ENCODE measurements at regions not wholly inside any gene's neighbourhood (a gene's known extent, or its start where the extent isn't known, plus 50 kb on each side); places are given as distances from the start of the nearest gene placed in this dataset.
"Not testable (repeated sequence)": the region's sequence is repeated elsewhere in the genome, so short reads cannot be mapped to it uniquely, and the experiment has no call there.

GRCh38 chrX:150227873-150228410 is 135.2 kb upstream of the MAMLD1 start:
- Histone ChIP-seq H3K4me3 (no peak overlapping the region), H3K27ac (no peak overlapping the region), H3K36me3 (no peaks in the 10 kb centered on the region), H3K27me3 (replicated peaks in 1 of 7) (peaks cover 0 to 8% (median 0%) of the 10 kb centered on the region in 7 donors), H3K9me3 (no peaks in the 10 kb centered on the region), H3K4me1 (no peaks in the 10 kb centered on the region)
- no peak for TF ChIP-seq POLR2AphosphoS5 (IDR thresholded peaks at IDR 0.05)
- TF ChIP-seq CTCF (IDR thresholded peaks at IDR 0.05 in 8 of 11, conservative IDR thresholded peaks at IDR 0.05 in 3 of 11): no peak
- TF ChIP-seq POLR2A (IDR thresholded peaks at IDR 0.05): no peak
- WGBS, 5 donors: 77 to 96% (median 91%) methylated on average over 4 to 7 of the region's 7 CpGs
- peak; percentile 15 for DNase-seq
- intact Hi-C loops (cut with DNase I; ENCODE audit: low total_unique reads): no loop called here

DNA sequence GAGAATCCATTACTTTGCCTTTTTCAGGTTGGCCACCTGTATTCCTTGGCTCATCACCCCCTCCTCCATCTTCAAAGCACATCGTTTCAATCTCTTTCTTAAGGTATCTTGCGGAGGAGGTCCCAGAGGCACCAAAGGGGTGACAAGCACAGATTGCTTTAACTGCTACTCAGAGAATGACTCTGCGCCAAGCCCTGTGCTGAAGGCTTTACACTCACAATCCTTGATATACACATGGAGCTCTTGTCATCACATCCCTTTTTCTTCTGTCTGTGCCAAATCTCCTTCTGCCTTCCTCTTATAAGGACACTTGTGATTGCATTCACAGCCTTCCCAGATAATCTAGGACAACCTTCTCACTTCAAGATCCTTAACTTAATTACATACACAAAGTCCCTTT is 134.7 kb upstream of the MAMLD1 start:
- peak; percentile 19 for DNase-seq
- WGBS, 5 donors: 82 to 94% (median 87%) methylated on average over 3 of the region's 3 CpGs
- Histone ChIP-seq H3K9me3 (no peaks in the 10 kb centered on the region), H3K27me3 (replicated peaks in 1 of 7) (peaks cover 0 to 8% (median 0%) of the 10 kb centered on the region in 7 donors), H3K4me1 (no peaks in the 10 kb centered on the region), H3K4me3 (no peak overlapping the region), H3K27ac (no peak overlapping the region), H3K36me3 (no peaks in the 10 kb centered on the region)
- intact Hi-C loops (cut with DNase I; ENCODE audit: low total_unique reads): no loop called here
- TF ChIP-seq POLR2AphosphoS5 (IDR thresholded peaks at IDR 0.05): no peak
- TF ChIP-seq POLR2A (IDR thresholded peaks at IDR 0.05): no peak
- TF ChIP-seq CTCF (IDR thresholded peaks at IDR 0.05 in 8 of 11, conservative IDR thresholded peaks at IDR 0.05 in 3 of 11): no peak

- no peaks in the 10 kb centered on the region for H3K4me1 ChIP-seq
- TF ChIP-seq POLR2A (IDR thresholded peaks at IDR 0.05) (no peak), CTCF (IDR thresholded peaks at IDR 0.05 in 8 of 11, conservative IDR thresholded peaks at IDR 0.05 in 3 of 11) (no peak), POLR2AphosphoS5 (IDR thresholded peaks at IDR 0.05) (no peak)
- H3K36me3 ChIP-seq: no peaks in the 10 kb centered on the region
- peaks cover 0 to 8% (median 0%) of the 10 kb centered on the region in 7 donors for H3K27me3 ChIP-seq (replicated peaks in 1 of 7)
- H3K27ac ChIP-seq: no peak overlapping the region
- H3K4me3 ChIP-seq: no peak overlapping the region
- 80 to 100% (median 90%) methylated on average over 1 of the region's 1 CpG; no CpG with 5 or more reads in 1 of the 5 donors for WGBS, 5 donors
- no peaks in the 10 kb centered on the region for H3K9me3 ChIP-seq
- intact Hi-C loops (cut with DNase I; ENCODE audit: low total_unique reads): no loop called here
- DNase-seq: no peak
Observed at GRCh38 chrX:150229030-150229429, 134.1 kb upstream of the MAMLD1 start.

- Histone ChIP-seq H3K36me3 (no peaks in the 10 kb centered on the region), H3K4me3 (no peak overlapping the region), H3K27me3 (replicated peaks in 1 of 7) (peaks cover 0 to 8% (median 0%) of the 10 kb centered on the region in 7 donors), H3K4me1 (no peaks in the 10 kb centered on the region), H3K27ac (no peak overlapping the region), H3K9me3 (no peaks in the 10 kb centered on the region)
- 55 to 100% (median 71%) methylated on average over 1 of the region's 1 CpG for WGBS, 5 donors
- DNase-seq: peak; percentile 27
- TF ChIP-seq CTCF (IDR thresholded peaks at IDR 0.05 in 8 of 11, conservative IDR thresholded peaks at IDR 0.05 in 3 of 11): no peak
- TF ChIP-seq POLR2A (IDR thresholded peaks at IDR 0.05): no peak
- no peak for TF ChIP-seq POLR2AphosphoS5 (IDR thresholded peaks at IDR 0.05)
- intact Hi-C loops (cut with DNase I; ENCODE audit: low total_unique reads): no loop called here
Observed at GRCh38 chrX:150229481-150229880, 133.6 kb upstream of the MAMLD1 start.

GRCh38 chrX:150230952-150231351 is 132.2 kb upstream of the MAMLD1 start:
- H3K9me3 ChIP-seq; H3K4me1 ChIP-seq; H3K4me3 ChIP-seq; H3K27me3 ChIP-seq (replicated peaks in 1 of 7); intact Hi-C loops (cut with DNase I; ENCODE audit: low total_unique reads); H3K27ac ChIP-seq; H3K36me3 ChIP-seq: not testable (repeated sequence)
- peak; percentile 9 for DNase-seq
- WGBS, 5 donors: 64 to 90% (median 73%) methylated on average over 2 to 6 of the region's 6 CpGs

DNA sequence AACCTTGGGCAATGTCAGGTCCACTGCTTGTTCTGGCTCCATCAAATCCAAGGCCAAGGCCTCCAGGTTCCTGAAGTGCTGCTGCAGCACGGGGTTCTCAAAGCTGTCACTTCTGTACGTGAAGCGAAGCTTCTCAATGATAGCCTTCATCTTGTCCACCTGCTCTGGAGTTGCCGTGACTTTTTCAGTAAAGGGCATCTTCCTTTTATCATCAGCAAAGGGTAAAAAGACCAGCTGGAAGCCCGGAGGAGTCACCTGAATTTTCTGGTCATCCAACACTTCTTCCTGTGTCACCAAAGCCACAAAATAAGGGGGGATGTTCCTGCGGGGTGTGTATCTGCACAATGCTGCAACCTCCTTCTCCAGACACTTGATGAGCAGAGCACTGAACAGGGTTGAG is 131.7 kb upstream of the MAMLD1 start:
- H3K4me1 ChIP-seq; H3K4me3 ChIP-seq; DNase-seq; H3K9me3 ChIP-seq; H3K36me3 ChIP-seq; intact Hi-C loops (cut with DNase I; ENCODE audit: low total_unique reads); H3K27me3 ChIP-seq (replicated peaks in 1 of 7); H3K27ac ChIP-seq: not testable (repeated sequence)
- WGBS, 5 donors: 57 to 91% (median 85%) methylated on average over 1 to 6 of the region's 6 CpGs

- H3K4me1 ChIP-seq; H3K36me3 ChIP-seq; H3K9me3 ChIP-seq; H3K4me3 ChIP-seq; H3K27me3 ChIP-seq (replicated peaks in 1 of 7); intact Hi-C loops (cut with DNase I; ENCODE audit: low total_unique reads); H3K27ac ChIP-seq: not testable (repeated sequence)
- 71 to 94% (median 89%) methylated on average over 1 to 5 of the region's 5 CpGs for WGBS, 5 donors
- peak; percentile 24 for DNase-seq
Observed at GRCh38 chrX:150232222-150232621, 130.9 kb upstream of the MAMLD1 start.

All from spleen (tissue), 11 donors.